Lower leg skin (tissue), 3 donors: ENCODE measurements at regions not wholly inside any gene's neighbourhood (a gene's known extent, or its start where the extent isn't known, plus 50 kb on each side); places are given as distances from the start of the nearest gene placed in this dataset.

ENCODE experiments used
- POLR2A ChIP-seq, 2 donors: fragments of 450-650 bp; IDR thresholded peaks; one replicate each; pipeline ENCODE4 v1.6.1; 2016 to 2017; ENCODE audit warnings: antibody characterized with exemption in 2 of 2, mild to moderate bottlenecking in 1 of 2, moderate library complexity in 1 of 2
- TF ChIP-seq, protein P1 (sequence below), 3 donors: fragments of 450-650 bp; IDR thresholded peaks; one replicate each; pipeline ENCODE4 v1.5.1; 2016; ENCODE audit warnings: antibody characterized with exemption in 3 of 3, mild to moderate bottlenecking in 3 of 3, moderate library complexity in 2 of 3

DNA sequence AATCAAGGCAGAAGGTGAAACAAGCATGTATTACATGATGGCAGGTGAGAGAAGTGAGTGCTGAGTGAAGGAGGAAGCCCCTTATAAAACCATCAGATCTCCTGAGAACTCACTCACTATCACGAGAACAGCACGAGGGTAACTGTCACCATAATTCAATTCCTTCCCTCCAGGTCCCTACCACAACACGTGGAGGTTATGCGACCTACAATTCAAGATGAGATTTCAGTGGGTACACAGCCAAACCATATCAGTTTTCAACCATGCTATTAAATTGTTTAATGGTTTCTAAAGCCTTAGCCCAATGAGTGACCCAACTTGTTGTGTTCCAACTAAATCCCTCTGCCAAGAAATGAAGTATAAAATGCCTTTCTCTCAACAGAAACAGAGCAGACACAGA lies 519.8 kb downstream of the GBA3 start:
- TF ChIP-seq, protein P1, sequence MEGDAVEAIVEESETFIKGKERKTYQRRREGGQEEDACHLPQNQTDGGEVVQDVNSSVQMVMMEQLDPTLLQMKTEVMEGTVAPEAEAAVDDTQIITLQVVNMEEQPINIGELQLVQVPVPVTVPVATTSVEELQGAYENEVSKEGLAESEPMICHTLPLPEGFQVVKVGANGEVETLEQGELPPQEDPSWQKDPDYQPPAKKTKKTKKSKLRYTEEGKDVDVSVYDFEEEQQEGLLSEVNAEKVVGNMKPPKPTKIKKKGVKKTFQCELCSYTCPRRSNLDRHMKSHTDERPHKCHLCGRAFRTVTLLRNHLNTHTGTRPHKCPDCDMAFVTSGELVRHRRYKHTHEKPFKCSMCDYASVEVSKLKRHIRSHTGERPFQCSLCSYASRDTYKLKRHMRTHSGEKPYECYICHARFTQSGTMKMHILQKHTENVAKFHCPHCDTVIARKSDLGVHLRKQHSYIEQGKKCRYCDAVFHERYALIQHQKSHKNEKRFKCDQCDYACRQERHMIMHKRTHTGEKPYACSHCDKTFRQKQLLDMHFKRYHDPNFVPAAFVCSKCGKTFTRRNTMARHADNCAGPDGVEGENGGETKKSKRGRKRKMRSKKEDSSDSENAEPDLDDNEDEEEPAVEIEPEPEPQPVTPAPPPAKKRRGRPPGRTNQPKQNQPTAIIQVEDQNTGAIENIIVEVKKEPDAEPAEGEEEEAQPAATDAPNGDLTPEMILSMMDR (IDR thresholded peaks at IDR 0.05) = no peak
- no peak for TF ChIP-seq POLR2A (IDR thresholded peaks at IDR 0.05)
